ENCODE measurements at regions not wholly inside any gene's neighbourhood (a gene's known extent, or its start where the extent isn't known, plus 50 kb on each side); places are given as distances from the start of the nearest gene placed in this dataset.
"Not testable (repeated sequence)": the region's sequence is repeated elsewhere in the genome, so short reads cannot be mapped to it uniquely, and the experiment has no call there.

DNA sequence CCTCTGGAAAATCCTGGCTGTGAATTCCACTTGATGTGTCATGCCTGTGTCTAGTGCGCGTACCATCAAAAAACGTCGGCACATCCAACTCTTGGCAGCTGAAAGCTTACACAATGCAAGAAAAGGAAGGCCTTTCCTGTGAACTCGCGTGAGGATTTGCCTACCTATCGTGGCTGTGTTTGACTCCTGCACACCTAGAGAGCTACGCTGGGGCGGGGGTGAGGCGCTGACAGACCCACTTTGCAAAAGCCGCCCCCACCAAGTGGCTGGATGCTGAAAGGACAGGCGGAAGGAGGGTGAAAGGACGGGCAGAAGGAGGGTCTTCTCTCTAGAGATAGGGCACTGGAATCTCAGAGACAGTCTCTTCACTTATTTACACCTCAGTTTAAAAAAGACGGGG is 270.1 kb downstream of the EIPR1 start:
- TF ChIP-seq POLR2A (IDR thresholded peaks at IDR 0.05): no peak
- TF ChIP-seq, protein P1, sequence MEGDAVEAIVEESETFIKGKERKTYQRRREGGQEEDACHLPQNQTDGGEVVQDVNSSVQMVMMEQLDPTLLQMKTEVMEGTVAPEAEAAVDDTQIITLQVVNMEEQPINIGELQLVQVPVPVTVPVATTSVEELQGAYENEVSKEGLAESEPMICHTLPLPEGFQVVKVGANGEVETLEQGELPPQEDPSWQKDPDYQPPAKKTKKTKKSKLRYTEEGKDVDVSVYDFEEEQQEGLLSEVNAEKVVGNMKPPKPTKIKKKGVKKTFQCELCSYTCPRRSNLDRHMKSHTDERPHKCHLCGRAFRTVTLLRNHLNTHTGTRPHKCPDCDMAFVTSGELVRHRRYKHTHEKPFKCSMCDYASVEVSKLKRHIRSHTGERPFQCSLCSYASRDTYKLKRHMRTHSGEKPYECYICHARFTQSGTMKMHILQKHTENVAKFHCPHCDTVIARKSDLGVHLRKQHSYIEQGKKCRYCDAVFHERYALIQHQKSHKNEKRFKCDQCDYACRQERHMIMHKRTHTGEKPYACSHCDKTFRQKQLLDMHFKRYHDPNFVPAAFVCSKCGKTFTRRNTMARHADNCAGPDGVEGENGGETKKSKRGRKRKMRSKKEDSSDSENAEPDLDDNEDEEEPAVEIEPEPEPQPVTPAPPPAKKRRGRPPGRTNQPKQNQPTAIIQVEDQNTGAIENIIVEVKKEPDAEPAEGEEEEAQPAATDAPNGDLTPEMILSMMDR (IDR thresholded peaks at IDR 0.05): no peak
- no peaks in the 10 kb centered on the region for H3K36me3 ChIP-seq
- peaks cover 16 to 21% of the 10 kb centered on the region in 2 donors for H3K4me1 ChIP-seq
- WGBS, 2 donors: 83 to 93% methylated on average over 14 of the region's 14 CpGs
- no peaks in the 10 kb centered on the region for H3K9me3 ChIP-seq
- intact Hi-C loops (cut with DNase I): no loop called here
- H3K27me3 ChIP-seq: no peaks in the 10 kb centered on the region
- no peak for DNase-seq
- no peak overlapping the region for H3K27ac ChIP-seq
- no peak overlapping the region for H3K4me3 ChIP-seq (replicated peaks in 1 of 3)

DNA sequence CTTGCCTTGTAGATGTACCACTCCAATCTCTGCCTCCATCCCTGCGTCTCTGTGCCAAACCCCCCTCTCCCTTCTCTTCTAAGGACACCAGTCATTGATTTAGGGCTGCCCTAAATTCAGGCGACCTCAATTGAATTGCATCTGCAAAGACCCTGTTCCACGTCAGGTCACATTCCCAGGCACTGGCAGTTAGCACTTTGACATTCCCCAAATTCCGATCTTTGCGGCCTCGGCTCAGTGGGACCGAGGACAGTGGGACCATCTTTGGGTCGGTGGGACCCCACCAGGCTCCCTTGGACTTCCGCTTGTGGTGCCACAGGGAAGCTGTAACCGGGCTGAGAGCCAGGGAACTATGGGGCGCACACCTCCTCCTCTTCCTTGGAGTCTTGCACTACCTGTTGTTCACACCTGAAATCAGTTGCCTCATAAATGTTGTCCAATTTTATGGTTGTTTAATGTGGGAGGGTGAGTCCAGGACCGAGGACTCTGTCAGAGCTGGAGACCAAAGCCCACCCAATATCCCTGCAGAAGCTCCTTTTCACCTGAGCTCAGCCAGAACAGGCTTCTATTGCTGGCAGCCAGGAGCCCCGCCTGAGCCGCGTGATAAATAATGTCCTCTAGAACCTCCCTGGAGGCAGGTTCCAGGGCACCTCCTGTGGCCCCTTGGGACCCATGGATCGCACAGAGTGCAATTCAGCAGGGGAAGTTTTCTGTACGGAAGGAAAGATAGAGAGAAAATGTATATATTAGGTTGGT is 271.6 kb downstream of the EIPR1 start:
- intact Hi-C loops (cut with DNase I): no loop called here
- Histone ChIP-seq H3K4me1 (peaks cover 19 to 25% of the 10 kb centered on the region in 2 donors), H3K9me3 (no peaks in the 10 kb centered on the region), H3K27ac (peak overlapping the region in 2 of 3 donors; percentile 41 to 53), H3K36me3 (no peaks in the 10 kb centered on the region), H3K27me3 (no peaks in the 10 kb centered on the region), H3K4me3 (replicated peaks in 1 of 3) (no peak overlapping the region)
- TF ChIP-seq POLR2A (IDR thresholded peaks at IDR 0.05): no peak
- TF ChIP-seq, protein P1 (IDR thresholded peaks at IDR 0.05): no peak
- WGBS, 2 donors: 65 to 80% methylated on average over 15 to 17 of the region's 17 CpGs
- no peak for DNase-seq

DNA sequence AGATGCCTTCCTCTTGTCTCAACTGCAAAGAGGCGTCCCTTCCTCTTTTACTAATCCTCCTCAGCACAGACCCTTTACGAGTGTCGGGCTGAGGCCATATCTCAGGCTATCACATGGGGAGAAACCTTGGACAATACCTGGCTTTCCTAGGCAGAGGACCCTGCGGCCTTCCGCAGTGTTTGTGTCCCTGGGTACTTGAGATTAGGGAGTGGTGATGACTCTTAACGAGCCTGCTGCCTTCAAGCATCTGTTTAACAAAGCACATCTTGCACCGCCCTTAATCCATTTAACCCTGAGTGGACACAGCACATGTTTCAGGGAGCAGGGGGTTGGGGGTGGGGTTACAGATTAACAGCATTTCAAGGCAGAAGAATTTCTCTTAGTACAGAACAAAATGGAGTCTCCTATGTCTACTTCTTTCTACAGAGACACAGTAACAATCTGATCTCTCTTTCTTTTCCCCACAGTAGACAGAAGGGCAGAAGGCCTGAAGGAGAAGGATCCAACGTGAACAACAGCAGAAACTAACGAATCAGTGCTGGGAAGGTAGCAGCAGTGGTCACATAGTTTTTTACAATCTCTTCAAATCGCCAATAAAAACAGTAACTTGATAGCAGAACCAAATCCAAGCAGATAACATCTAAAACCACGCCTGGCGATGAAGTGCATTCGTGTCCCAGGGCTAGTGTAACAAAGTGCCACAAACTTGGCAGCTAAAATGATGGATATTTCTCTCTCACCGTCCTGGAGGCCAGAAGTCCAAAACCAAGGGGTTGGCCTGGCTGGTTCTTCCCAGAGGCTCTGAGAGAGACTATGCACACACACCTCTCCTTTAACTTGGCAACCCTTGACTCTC is 272.4 kb downstream of the EIPR1 start:
- 19 to 36% methylated on average over 14 of the region's 14 CpGs for WGBS, 2 donors
- H3K4me1 ChIP-seq: peaks cover 19 to 25% of the 10 kb centered on the region in 2 donors
- H3K27me3 ChIP-seq; H3K4me3 ChIP-seq (replicated peaks in 1 of 3); H3K9me3 ChIP-seq; H3K36me3 ChIP-seq; intact Hi-C loops (cut with DNase I): not testable (repeated sequence)
- H3K27ac ChIP-seq: peak overlapping the region in 2 of 3 donors; percentile 41 to 53
- peak; percentile 45 to 70 for DNase-seq

DNA sequence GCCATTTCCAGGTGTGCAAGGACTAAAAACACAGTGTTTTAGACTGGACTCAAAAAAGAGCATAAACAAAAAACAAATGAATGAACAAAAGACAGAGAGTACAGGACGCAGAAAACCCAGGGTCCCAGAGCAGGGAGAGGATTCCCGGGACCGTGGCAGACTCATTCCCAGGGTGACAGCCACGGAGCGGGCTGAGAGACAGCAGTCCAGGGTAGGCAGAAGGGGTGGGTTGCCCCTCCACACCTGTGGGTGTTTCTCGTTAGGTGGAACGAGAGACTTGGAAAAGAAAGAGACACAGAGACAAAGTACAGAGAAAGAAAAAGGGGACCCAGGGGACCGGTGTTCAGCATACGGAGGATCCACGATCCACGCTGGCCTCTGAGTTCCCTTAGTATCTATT is 273.4 kb downstream of the EIPR1 start:
- Histone ChIP-seq H3K27ac (peak overlapping the region in 1 of 3 donors; percentile 28), H3K36me3 (no peaks in the 10 kb centered on the region), H3K9me3 (no peaks in the 10 kb centered on the region), H3K4me3 (replicated peaks in 1 of 3) (no peak overlapping the region), H3K27me3 (no peaks in the 10 kb centered on the region), H3K4me1 (peaks cover 19 to 25% of the 10 kb centered on the region in 2 donors)
- 87 to 94% methylated on average over 11 of the region's 11 CpGs for WGBS, 2 donors
- intact Hi-C loops (cut with DNase I): no loop called here
- TF ChIP-seq, protein P1 (IDR thresholded peaks at IDR 0.05): no peak
- no peak for TF ChIP-seq POLR2A (IDR thresholded peaks at IDR 0.05)
- DNase-seq: no peak

DNA sequence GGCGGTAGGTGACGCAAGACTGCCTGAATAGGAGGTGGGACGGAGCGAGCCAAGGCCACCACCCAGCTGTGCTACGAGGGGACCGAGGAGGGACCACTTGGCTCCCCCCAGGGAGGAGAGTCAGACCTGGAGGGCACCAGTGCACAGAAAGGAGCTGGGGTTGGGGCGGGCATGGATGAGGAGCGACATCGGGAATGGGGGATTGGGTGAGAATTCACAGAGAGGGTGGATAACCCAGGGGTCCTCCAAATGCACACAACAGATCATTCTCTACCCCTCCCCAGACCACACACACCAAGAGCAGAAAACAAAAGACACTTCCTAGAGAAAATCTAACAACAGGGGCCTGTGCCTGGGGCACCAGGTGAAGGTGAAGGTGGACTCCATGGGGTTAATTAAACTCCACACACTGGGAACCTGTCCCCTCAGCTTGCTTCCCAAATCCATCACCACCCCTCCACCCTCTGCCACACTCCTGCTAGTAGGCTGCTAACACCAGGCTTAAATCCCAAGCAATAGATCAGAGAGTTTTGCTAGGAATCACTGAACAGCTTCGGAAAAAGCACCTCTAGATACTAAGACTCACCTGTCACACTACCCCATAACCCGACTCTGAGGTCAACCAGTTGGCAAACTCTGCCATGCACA is 274.6 kb downstream of the EIPR1 start:
- H3K27ac ChIP-seq: peak overlapping the region in 2 of 3 donors; percentile 18 to 56
- no peaks in the 10 kb centered on the region for H3K36me3 ChIP-seq
- TF ChIP-seq POLR2A (IDR thresholded peaks at IDR 0.05): no peak
- TF ChIP-seq, protein P1 (IDR thresholded peaks at IDR 0.05): no peak
- no peaks in the 10 kb centered on the region for H3K27me3 ChIP-seq
- intact Hi-C loops (cut with DNase I): no loop called here
- no peak overlapping the region for H3K4me3 ChIP-seq (replicated peaks in 1 of 3)
- H3K4me1 ChIP-seq: peaks cover 19 to 25% of the 10 kb centered on the region in 2 donors
- DNase-seq: peak; percentile 19 to 23
- 66 to 87% methylated on average over 11 of the region's 11 CpGs for WGBS, 2 donors
- no peaks in the 10 kb centered on the region for H3K9me3 ChIP-seq

Measured in thyroid gland (tissue), 4 donors.